ENCODE measurements at regions not wholly inside any gene's neighbourhood (a gene's known extent, or its start where the extent isn't known, plus 50 kb on each side); places are given as distances from the start of the nearest gene placed in this dataset.

DNA sequence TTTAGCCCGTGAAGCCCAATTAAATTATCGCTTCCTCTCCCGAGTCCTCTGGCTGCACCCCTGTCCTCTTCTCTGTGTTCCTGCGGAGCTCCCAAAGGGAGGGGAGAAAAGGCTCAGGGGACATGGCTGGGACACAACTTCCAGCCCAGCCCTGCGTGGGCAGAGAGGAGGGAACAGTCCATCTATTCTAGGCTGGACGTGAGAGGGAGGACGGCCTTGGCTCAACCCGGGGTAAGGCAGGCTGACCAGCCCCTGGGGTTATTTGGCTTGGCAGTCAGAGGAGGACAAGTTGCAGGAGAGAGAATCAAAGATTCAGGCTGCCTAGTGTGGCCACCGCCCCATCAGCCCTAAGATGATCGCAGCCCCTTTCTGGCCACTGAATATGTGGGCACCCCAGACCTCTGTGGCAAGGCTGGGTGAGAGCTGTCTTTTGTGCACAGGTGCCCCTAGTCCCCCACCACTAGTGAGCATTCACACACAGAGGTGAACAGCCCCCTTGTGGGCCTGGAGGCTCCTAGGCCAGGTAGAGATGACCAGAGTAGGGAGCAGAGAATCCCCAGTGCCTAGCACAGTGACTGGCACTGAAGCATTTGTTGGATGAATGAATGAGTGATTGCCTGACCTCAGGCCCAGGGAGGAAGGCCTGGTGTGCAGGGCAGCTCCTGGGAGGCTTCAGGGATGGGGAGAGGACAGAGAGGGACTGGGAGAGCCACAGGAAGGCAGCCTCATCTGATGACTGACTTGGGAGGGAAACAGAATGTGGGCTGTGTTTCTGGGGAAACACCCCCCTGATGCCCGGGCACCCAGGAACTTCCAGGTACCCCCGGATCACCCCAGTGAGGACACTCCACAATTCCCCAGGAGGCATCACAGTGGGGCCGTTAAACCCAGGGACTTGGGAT, 133.9 kb downstream of the C9orf50 start:
- Mint-ChIP-seq H3K4me1 (ENCODE audit: low read depth in 2 of 2) (peaks cover 38 to 44% of the 10 kb centered on the region in 2 donors), H3K9me3 (no peaks in the 10 kb centered on the region), H3K27ac (peak overlapping the region; percentile 86 to 99), H3K36me3 (ENCODE audit: insufficient read depth) (peaks cover 58% of the 10 kb centered on the region), H3K27me3 (no peaks in the 10 kb centered on the region), H3K4me3 (peak overlapping the region; percentile 55 to 72)
- no peak for DNase-seq
- no peak for ATAC-seq (replicated peaks)

GRCh38 chr9:129485145-129485774, 135.6 kb downstream of the C9orf50 start:
- no peaks in the 10 kb centered on the region for H3K9me3 Mint-ChIP-seq
- ATAC-seq (replicated peaks) (no peak), DNase-seq (no peak)
- H3K27ac Mint-ChIP-seq, result peak overlapping the region; percentile 86 to 99
- H3K36me3 Mint-ChIP-seq (ENCODE audit: insufficient read depth), result peaks cover 53% of the 10 kb centered on the region
- H3K27me3 Mint-ChIP-seq, result no peaks in the 10 kb centered on the region
- no peak overlapping the region for H3K4me3 Mint-ChIP-seq
- peaks cover 25 to 29% of the 10 kb centered on the region in 2 donors for H3K4me1 Mint-ChIP-seq (ENCODE audit: low read depth in 2 of 2)

GRCh38 chr9:129484352-129485000, 136.4 kb downstream of the C9orf50 start:
- ATAC-seq (replicated peaks), result no peak
- Mint-ChIP-seq H3K4me3 (peak overlapping the region in 1 of 2 donors; percentile 57), H3K27ac (peak overlapping the region; percentile 11 to 86), H3K27me3 (no peaks in the 10 kb centered on the region), H3K9me3 (no peaks in the 10 kb centered on the region), H3K4me1 (ENCODE audit: low read depth in 2 of 2) (peaks cover 21 to 26% of the 10 kb centered on the region in 2 donors), H3K36me3 (ENCODE audit: insufficient read depth) (peaks cover 45% of the 10 kb centered on the region)
- no peak for DNase-seq

- DNase-seq (peak in 2 of 3 experiments; percentile 29 to 44), ATAC-seq (replicated peaks) (peak; percentile 20)
- peak overlapping the region; percentile 69 to 86 for H3K27ac Mint-ChIP-seq
- no peaks in the 10 kb centered on the region for H3K27me3 Mint-ChIP-seq
- H3K9me3 Mint-ChIP-seq, result no peaks in the 10 kb centered on the region
- H3K4me1 Mint-ChIP-seq (ENCODE audit: low read depth in 2 of 2), result peaks cover 17 to 22% of the 10 kb centered on the region in 2 donors
- H3K36me3 Mint-ChIP-seq (ENCODE audit: insufficient read depth), result peaks cover 37% of the 10 kb centered on the region
- H3K4me3 Mint-ChIP-seq, result peak overlapping the region; percentile 27 to 57
Measured at GRCh38 chr9:129483415-129484351, 137.2 kb downstream of the C9orf50 start.

- ATAC-seq (replicated peaks), result peak; percentile 41
- H3K27me3 Mint-ChIP-seq, result no peaks in the 10 kb centered on the region
- H3K36me3 Mint-ChIP-seq (ENCODE audit: insufficient read depth), result peaks cover 30% of the 10 kb centered on the region
- H3K27ac Mint-ChIP-seq, result peak overlapping the region; percentile 69 to 86
- H3K9me3 Mint-ChIP-seq, result no peaks in the 10 kb centered on the region
- no peak for DNase-seq
- H3K4me1 Mint-ChIP-seq (ENCODE audit: low read depth in 2 of 2), result peaks cover 13 to 19% of the 10 kb centered on the region in 2 donors
- H3K4me3 Mint-ChIP-seq, result peak overlapping the region; percentile 54 to 68
Measured at GRCh38 chr9:129482521-129483414, 138.1 kb downstream of the C9orf50 start.

DNA sequence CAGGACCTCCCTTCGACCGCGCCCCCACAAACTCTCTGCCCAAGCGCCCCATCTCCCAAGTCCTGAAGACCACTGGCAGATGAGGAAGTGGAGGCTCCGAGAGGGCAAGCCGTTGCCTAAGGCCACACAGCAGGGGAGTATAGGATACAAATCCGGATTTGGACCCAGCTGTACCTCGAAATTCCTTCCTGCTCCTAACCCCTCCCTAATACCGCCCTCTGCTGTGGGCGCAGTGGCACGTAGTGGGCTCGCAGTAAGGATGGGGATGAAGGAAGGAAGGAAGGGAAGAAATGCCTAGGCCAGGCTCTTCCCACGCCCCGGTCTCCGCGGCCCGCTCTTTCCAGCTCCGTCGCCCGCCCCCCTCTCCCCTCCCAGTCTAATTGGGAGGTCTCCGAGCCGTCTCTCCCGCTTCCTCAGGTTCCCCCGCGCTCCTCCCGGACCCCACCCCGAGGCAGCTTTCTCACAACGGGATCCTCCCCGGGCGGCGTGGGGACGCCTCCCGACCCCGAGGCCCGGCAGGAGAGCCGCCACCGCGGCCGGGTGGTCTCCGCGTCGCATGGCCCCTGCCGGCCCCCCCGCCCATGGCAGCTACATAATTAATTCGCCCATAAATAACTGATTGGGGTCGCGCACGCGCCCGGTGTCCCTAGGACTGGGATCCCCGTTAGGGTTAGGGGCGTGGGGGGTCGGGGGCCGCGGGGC, 138.9 kb downstream of the C9orf50 start:
- H3K4me3 Mint-ChIP-seq, result peak overlapping the region; percentile 54 to 68
- H3K4me1 Mint-ChIP-seq (ENCODE audit: low read depth in 2 of 2), result peaks cover 9 to 12% of the 10 kb centered on the region in 2 donors
- H3K27ac Mint-ChIP-seq, result peak overlapping the region; percentile 69 to 71

DNA sequence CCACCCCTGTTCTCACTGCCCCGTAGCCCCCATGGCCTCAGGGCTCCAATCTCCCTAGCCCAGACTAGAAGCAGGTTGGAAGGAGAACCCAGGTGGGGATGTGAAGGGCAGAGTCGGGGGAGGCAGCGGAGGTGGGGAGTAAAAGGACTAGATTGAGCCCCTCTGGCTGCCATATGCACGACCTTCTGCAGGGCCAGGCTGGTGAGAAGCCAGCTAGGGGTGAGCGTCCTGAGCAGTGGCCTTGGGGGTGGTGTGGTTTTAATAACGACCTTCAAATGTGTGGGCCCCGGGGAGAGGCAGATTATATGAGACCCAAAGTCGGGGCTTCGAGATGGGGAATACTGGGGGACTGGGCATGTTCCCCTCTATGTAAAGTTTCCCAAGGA, 139.5 kb downstream of the C9orf50 start:
- DNase-seq (no peak), ATAC-seq (replicated peaks) (no peak)
- no peaks in the 10 kb centered on the region for H3K27me3 Mint-ChIP-seq
- peaks cover 21% of the 10 kb centered on the region for H3K36me3 Mint-ChIP-seq (ENCODE audit: insufficient read depth)
- H3K4me1 Mint-ChIP-seq (ENCODE audit: low read depth in 2 of 2), result peaks cover 5 to 9% of the 10 kb centered on the region in 2 donors
- H3K4me3 Mint-ChIP-seq, result peak overlapping the region; percentile 43 to 68
- H3K27ac Mint-ChIP-seq, result peak overlapping the region; percentile 69 to 71
- no peaks in the 10 kb centered on the region for H3K9me3 Mint-ChIP-seq

More for the DNA sequence above, 138.9 kb downstream of the C9orf50 start:
- DNase-seq (no peak), ATAC-seq (replicated peaks) (no peak)
- Mint-ChIP-seq H3K27me3 (no peaks in the 10 kb centered on the region), H3K36me3 (ENCODE audit: insufficient read depth) (peaks cover 22% of the 10 kb centered on the region), H3K9me3 (no peaks in the 10 kb centered on the region)

GRCh38 chr9:129480745-129481144, 140.2 kb downstream of the C9orf50 start:
- Mint-ChIP-seq H3K27ac (peak overlapping the region; percentile 69 to 71), H3K27me3 (no peaks in the 10 kb centered on the region), H3K9me3 (no peaks in the 10 kb centered on the region), H3K4me1 (ENCODE audit: low read depth in 2 of 2) (peaks cover 5 to 7% of the 10 kb centered on the region in 2 donors), H3K4me3 (no peak overlapping the region), H3K36me3 (ENCODE audit: insufficient read depth) (peaks cover 19% of the 10 kb centered on the region)
- DNase-seq (no peak), ATAC-seq (replicated peaks) (no peak)

- Mint-ChIP-seq H3K27me3 (no peaks in the 10 kb centered on the region), H3K4me1 (ENCODE audit: low read depth in 2 of 2) (peaks cover 5 to 7% of the 10 kb centered on the region in 2 donors), H3K4me3 (no peak overlapping the region), H3K36me3 (ENCODE audit: insufficient read depth) (peaks cover 14% of the 10 kb centered on the region), H3K27ac (peak overlapping the region; percentile 38 to 69), H3K9me3 (no peaks in the 10 kb centered on the region)
- no peak for DNase-seq
- ATAC-seq (replicated peaks), result no peak
Measured at GRCh38 chr9:129480227-129480626, 140.7 kb downstream of the C9orf50 start.

GRCh38 chr9:129479631-129480011, 141.3 kb downstream of the C9orf50 start:
- no peaks in the 10 kb centered on the region for H3K27me3 Mint-ChIP-seq
- DNase-seq, result no peak
- no peak overlapping the region for H3K4me3 Mint-ChIP-seq
- ATAC-seq (replicated peaks), result no peak
- H3K4me1 Mint-ChIP-seq (ENCODE audit: low read depth in 2 of 2), result peaks cover 5 to 7% of the 10 kb centered on the region in 2 donors
- no peaks in the 10 kb centered on the region for H3K9me3 Mint-ChIP-seq
- peaks cover 10% of the 10 kb centered on the region for H3K36me3 Mint-ChIP-seq (ENCODE audit: insufficient read depth)
- no peak overlapping the region for H3K27ac Mint-ChIP-seq

GRCh38 chr9:129478961-129479630, 141.8 kb downstream of the C9orf50 start:
- DNase-seq, result no peak
- Mint-ChIP-seq H3K36me3 (ENCODE audit: insufficient read depth) (peaks cover 6% of the 10 kb centered on the region), H3K27me3 (peaks cover 0 to 2% of the 10 kb centered on the region in 2 donors), H3K4me3 (no peak overlapping the region), H3K27ac (no peak overlapping the region), H3K4me1 (ENCODE audit: low read depth in 2 of 2) (peaks cover 1 to 4% of the 10 kb centered on the region in 2 donors), H3K9me3 (no peaks in the 10 kb centered on the region)
- ATAC-seq (replicated peaks), result no peak
